Spleen (tissue), 11 donors: ENCODE measurements at regions not wholly inside any gene's neighbourhood (a gene's known extent, or its start where the extent isn't known, plus 50 kb on each side); places are given as distances from the start of the nearest gene placed in this dataset.

Experiments used
- DNase-seq: peaks from one replicate; pipeline ENCODE4 v3.0.0-alpha.2; 2020
- H3K27ac ChIP-seq, 8 donors: fragments of 200-600 bp; sonication (generic) in 7 of 8; 1 replicate in 4 of 8; 2 replicates in 4 of 8; pipeline versions ENCODE4 v1.5.0 to v1.8.0; 2016 to 2021; ENCODE audit warnings: inconsistent platforms in 4 of 8, mild to moderate bottlenecking in 4 of 8, moderate library complexity in 1 of 8
- H3K27me3 ChIP-seq, 7 donors: fragments of 200-600 bp; sonication (generic) in 6 of 7; replicated peaks in 1 of 7; 1 replicate in 4 of 7; 2 replicates in 3 of 7; pipeline versions ENCODE4 v1.5.0 to v1.8.0; 2016 to 2021; ENCODE audit warnings: inconsistent platforms in 3 of 7, mild to moderate bottlenecking in 1 of 7
- H3K36me3 ChIP-seq, 6 donors: fragments of 200-600 bp; sonication (generic) in 5 of 6; 1 replicate in 4 of 6; 2 replicates in 2 of 6; pipeline versions ENCODE4 v1.5.0 to v1.8.0; 2016 to 2021; ENCODE audit warnings: inconsistent platforms in 2 of 6
- H3K4me1 ChIP-seq, 6 donors: fragments of 200-600 bp; sonication (generic) in 5 of 6; 1 replicate in 3 of 6; 2 replicates in 3 of 6; pipeline versions ENCODE4 v1.5.0 to v1.8.0; 2016 to 2021; ENCODE audit warnings: inconsistent platforms in 3 of 6
- H3K4me3 ChIP-seq, 8 donors: fragments of 200-600 bp; sonication (generic) in 7 of 8; 1 replicate in 4 of 8; 2 replicates in 4 of 8; pipeline versions ENCODE4 v1.5.0 to v1.8.0; 2016 to 2021; ENCODE audit warnings: inconsistent platforms in 4 of 8, mild to moderate bottlenecking in 4 of 8, moderate library complexity in 2 of 8
- H3K9me3 ChIP-seq, 8 donors: fragments of 200-600 bp; sonication (generic) in 7 of 8; 1 replicate in 4 of 8; 2 replicates in 4 of 8; pipeline versions ENCODE4 v1.5.0 to v1.8.0; 2016 to 2021; ENCODE audit warnings: inconsistent platforms in 4 of 8
- CTCF ChIP-seq, 11 experiments: fragments of 200-600 bp in 7 of 11; fragments of 450-650 bp in 4 of 11; sonication (generic) in 4 of 11; IDR thresholded peaks in 8 of 11; conservative IDR thresholded peaks in 3 of 11; 1 replicate in 7 of 11; 2 replicates in 4 of 11; pipeline versions ENCODE4 v1.4.0 to v1.8.0; 2016 to 2021; ENCODE audit warnings: antibody characterized with exemption in 11 of 11, inconsistent platforms in 4 of 11, mild to moderate bottlenecking in 1 of 11
- POLR2A ChIP-seq, 3 donors: fragments of 450-650 bp; IDR thresholded peaks; one replicate each; pipeline ENCODE4 v1.5.1; 2017; ENCODE audit warnings: antibody characterized with exemption in 3 of 3, mild to moderate bottlenecking in 1 of 3
- POLR2AphosphoS5 ChIP-seq, 3 donors: sonication (generic); formaldehyde crosslinking; IDR thresholded peaks; one replicate each; pipeline ENCODE4 v1.5.1; 2017; ENCODE audit warnings: antibody characterized with exemption in 3 of 3
- WGBS, 5 donors: extraction: QIAGEN DNeasy Blood & Tissue Kit in 3 of 5; methylation state at CpG; one replicate each; pipeline versions ENCODE4 v1.1.5 to v1.1.7; 2013 to 2018; 5-methylcytosine and 5-hydroxymethylcytosine counted together
- intact Hi-C: fragments of 100-400 bp; cut with DNase I; formaldehyde crosslinking; loops from one replicate; pipeline ENCODE4 v1.15.0; 2023; ENCODE audit warnings: low total_unique reads
- donor health status: healthy with polysubstance abuse.
- donor health status: DM: no; HTN: no; CAD: no; lungs with moderate emphysema.
- donor health status: DM: no; HTN: no; CAD: no.
- donor health status: Bipolar disorder and iron deficiency.
- donor health status: healthy.
- donor health status: DM: no; HTN: no; CAD: no.
- donor health status: DM: yes; HTN: yes; CAD: no.

DNA sequence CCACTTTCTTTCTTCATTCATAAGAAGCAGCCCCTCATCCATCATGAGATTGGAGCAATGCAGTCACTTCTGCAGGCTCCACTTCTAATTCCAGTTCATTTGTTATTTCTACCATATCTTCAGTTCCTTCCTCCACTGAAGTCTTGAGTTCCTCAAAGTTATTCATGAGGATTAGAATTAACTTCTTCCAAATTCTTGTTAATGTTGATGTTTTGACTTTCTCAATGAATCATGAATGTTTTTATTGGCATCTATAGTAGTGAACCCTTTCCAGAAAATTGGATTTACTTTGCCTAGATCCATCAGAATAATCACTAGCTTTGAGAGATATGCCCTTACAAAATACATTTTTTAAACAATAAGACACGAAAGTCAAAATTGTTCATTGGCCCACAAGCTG is 2567.7 kb upstream of the PCDH20 start:
- intact Hi-C loops, result no loop called here
- Histone ChIP-seq H3K36me3 (no peaks in the 10 kb centered on the region), H3K27me3 (no peaks in the 10 kb centered on the region), H3K4me1 (no peaks in the 10 kb centered on the region), H3K27ac (no peak overlapping the region), H3K9me3 (peaks cover 0 to 24% (median 2%) of the 10 kb centered on the region in 8 donors), H3K4me3 (no peak overlapping the region)
- TF ChIP-seq CTCF (IDR thresholded peaks at IDR 0.05 in 8 of 11, conservative IDR thresholded peaks at IDR 0.05 in 3 of 11) (no peak), POLR2A (IDR thresholded peaks at IDR 0.05) (no peak), POLR2AphosphoS5 (IDR thresholded peaks at IDR 0.05) (no peak)
- no peak for DNase-seq
- WGBS, 5 donors, result 56 to 86% (median 80%) methylated on average over 1 of the region's 1 CpG

- H3K4me3 ChIP-seq, result no peak overlapping the region
- H3K4me1 ChIP-seq, result no peaks in the 10 kb centered on the region
- no peak for DNase-seq
- TF ChIP-seq POLR2AphosphoS5 (IDR thresholded peaks at IDR 0.05), result no peak
- TF ChIP-seq POLR2A (IDR thresholded peaks at IDR 0.05), result no peak
- no peak for TF ChIP-seq CTCF (IDR thresholded peaks at IDR 0.05 in 8 of 11, conservative IDR thresholded peaks at IDR 0.05 in 3 of 11)
- H3K36me3 ChIP-seq, result no peaks in the 10 kb centered on the region
- intact Hi-C loops, result no loop called here
- H3K27me3 ChIP-seq, result no peaks in the 10 kb centered on the region
- H3K27ac ChIP-seq, result no peak overlapping the region
- peaks cover 0 to 25% (median 2%) of the 10 kb centered on the region in 8 donors for H3K9me3 ChIP-seq
Measured at GRCh38 chr13:63979951-63980350, 2564.3 kb upstream of the PCDH20 start.

- TF ChIP-seq POLR2A (IDR thresholded peaks at IDR 0.05) (no peak), POLR2AphosphoS5 (IDR thresholded peaks at IDR 0.05) (no peak), CTCF (IDR thresholded peaks at IDR 0.05 in 8 of 11, conservative IDR thresholded peaks at IDR 0.05 in 3 of 11) (no peak)
- Histone ChIP-seq H3K4me3 (no peak overlapping the region), H3K4me1 (no peaks in the 10 kb centered on the region), H3K27me3 (no peaks in the 10 kb centered on the region), H3K27ac (no peak overlapping the region), H3K9me3 (peaks cover 0 to 12% (median 0%) of the 10 kb centered on the region in 8 donors), H3K36me3 (no peaks in the 10 kb centered on the region)
- 70 to 92% (median 78%) methylated on average over 2 of the region's 2 CpGs for WGBS, 5 donors
- DNase-seq, result no peak
- intact Hi-C loops, result no loop called here
Measured at GRCh38 chr13:63972328-63972727, 2556.7 kb upstream of the PCDH20 start.

DNA sequence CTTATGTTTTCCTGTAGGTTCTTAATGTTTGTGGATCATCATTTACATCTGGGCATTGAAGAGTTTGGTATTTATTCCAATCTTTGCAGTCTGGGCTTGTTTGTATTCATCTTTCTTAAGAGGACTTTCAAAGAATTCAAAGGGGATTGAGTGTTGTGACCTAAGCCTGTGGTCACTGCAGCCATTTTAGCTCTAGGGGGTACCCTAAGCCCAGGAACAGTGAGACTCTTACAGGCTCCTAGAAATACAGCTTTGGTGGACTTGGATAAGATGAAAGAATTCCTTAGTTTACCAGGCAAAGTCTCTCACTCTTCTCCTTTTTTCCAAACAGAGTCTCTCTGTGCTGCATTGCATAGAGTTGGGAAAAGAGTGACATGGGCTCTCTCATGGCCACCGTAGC is 2539.0 kb upstream of the PCDH20 start:
- Histone ChIP-seq H3K4me1 (no peaks in the 10 kb centered on the region), H3K36me3 (no peaks in the 10 kb centered on the region), H3K27me3 (no peaks in the 10 kb centered on the region), H3K4me3 (no peak overlapping the region), H3K27ac (no peak overlapping the region), H3K9me3 (peaks cover 0 to 35% (median 13%) of the 10 kb centered on the region in 8 donors)
- intact Hi-C loops, result no loop called here
- 81 to 100% (median 85%) methylated on average over 1 of the region's 1 CpG for WGBS, 5 donors
- DNase-seq, result no peak
- TF ChIP-seq POLR2A (IDR thresholded peaks at IDR 0.05) (no peak), POLR2AphosphoS5 (IDR thresholded peaks at IDR 0.05) (no peak), CTCF (IDR thresholded peaks at IDR 0.05 in 8 of 11, conservative IDR thresholded peaks at IDR 0.05 in 3 of 11) (no peak)
